H9 (cell line): ENCODE measurements at regions not wholly inside any gene's neighbourhood (a gene's known extent, or its start where the extent isn't known, plus 50 kb on each side); places are given as distances from the start of the nearest gene placed in this dataset.

ENCODE experiments used
- DNase-seq: peaks from one replicate; pipeline ENCODE4 v3.0.0-alpha.2; 2017
- H2AFZ ChIP-seq: one replicate; pipeline ENCODE4 v1.6.1; 2013; ENCODE audit warnings: mild to moderate bottlenecking, low read length, control low read depth, moderate library complexity
- H2AK5ac ChIP-seq: 2 replicates; pipeline ENCODE4 v1.6.1; 2013; ENCODE audit warnings: low read length, control low read depth, mixed read lengths; ENCODE audit not compliant: insufficient read length
- H2BK120ac ChIP-seq: one replicate; pipeline ENCODE4 v1.6.1; 2013; ENCODE audit warnings: low read depth, mild to moderate bottlenecking, low read length, control low read depth, inconsistent platforms; ENCODE audit not compliant: poor library complexity, severe bottlenecking
- H2BK12ac ChIP-seq: 2 replicates; pipeline ENCODE4 v1.6.1; 2013; ENCODE audit warnings: low read length, control low read depth, mixed read lengths, low read depth; ENCODE audit not compliant: insufficient read length
- H2BK15ac ChIP-seq: 2 replicates; pipeline ENCODE4 v1.6.1; 2013; ENCODE audit warnings: low read depth, low read length, control low read depth
- H2BK20ac ChIP-seq: one replicate; pipeline ENCODE4 v1.6.1; 2013; ENCODE audit warnings: low read depth, mild to moderate bottlenecking, low read length, control low read depth, inconsistent platforms; ENCODE audit not compliant: poor library complexity, severe bottlenecking
- H2BK5ac ChIP-seq: 2 replicates; pipeline ENCODE4 v1.6.1; 2013; ENCODE audit warnings: low read length, control low read depth, mixed read lengths; ENCODE audit not compliant: insufficient read length
- H3K14ac ChIP-seq: 2 replicates; pipeline ENCODE4 v1.6.1; 2013; ENCODE audit warnings: low read length, control low read depth; ENCODE audit not compliant: insufficient read depth
- H3K18ac ChIP-seq: 2 replicates; pipeline ENCODE4 v1.6.1; 2013; ENCODE audit warnings: low read depth, mild to moderate bottlenecking, mixed read lengths, low read length, control low read depth; ENCODE audit not compliant: insufficient read length
- H3K23ac ChIP-seq: 2 replicates; pipeline ENCODE4 v1.6.1; 2013; ENCODE audit warnings: low read length, control low read depth, mixed read lengths, low read depth; ENCODE audit not compliant: insufficient read length
- H3K23me2 ChIP-seq: 2 replicates; pipeline ENCODE4 v1.6.1; 2013; ENCODE audit warnings: low read depth, mild to moderate bottlenecking, mixed read lengths, low read length, control low read depth; ENCODE audit not compliant: insufficient read length, poor library complexity, severe bottlenecking
- H3K27ac ChIP-seq: 2 replicates; pipeline ENCODE4 v1.5.1; 2013; ENCODE audit warnings: low read length, control low read depth, mixed read lengths, low read depth; ENCODE audit not compliant: insufficient read length
- H3K27me3 ChIP-seq: 2 replicates; pipeline ENCODE4 v1.6.1; 2013; ENCODE audit warnings: low read length, control low read depth, inconsistent platforms; ENCODE audit not compliant: insufficient read depth
- H3K4ac ChIP-seq: 2 replicates; pipeline ENCODE4 v1.6.1; 2013; ENCODE audit warnings: low read depth, mild to moderate bottlenecking, control low read depth, inconsistent platforms, low read length, moderate library complexity
- H3K4me1 ChIP-seq: 2 replicates; pipeline ENCODE4 v1.6.1; 2013; ENCODE audit warnings: low read length, control low read depth, inconsistent platforms; ENCODE audit not compliant: insufficient read depth
- H3K4me2 ChIP-seq: 2 replicates; pipeline ENCODE4 v1.6.1; 2013; ENCODE audit warnings: low read length, control low read depth, mixed read lengths; ENCODE audit not compliant: insufficient read length, insufficient read depth
- H3K56ac ChIP-seq: 2 replicates; pipeline ENCODE4 v1.6.1; 2013; ENCODE audit warnings: low read depth, mild to moderate bottlenecking, mixed read lengths, low read length, control low read depth; ENCODE audit not compliant: insufficient read length
- H3K79me1 ChIP-seq: 2 replicates; pipeline ENCODE4 v1.6.1; 2013; ENCODE audit warnings: low read depth, mild to moderate bottlenecking, moderate library complexity, low read length, control low read depth, inconsistent platforms; ENCODE audit not compliant: insufficient read depth, poor library complexity, severe bottlenecking
- H3K79me2 ChIP-seq: 2 replicates; pipeline ENCODE4 v1.6.1; 2013; ENCODE audit warnings: low read length, control low read depth, inconsistent platforms; ENCODE audit not compliant: insufficient read depth
- H3K9ac ChIP-seq: 2 replicates; pipeline ENCODE4 v1.6.1; 2013; ENCODE audit warnings: low read length, control low read depth, mixed read lengths; ENCODE audit not compliant: insufficient read length; ENCODE audit errors: extremely low read depth
- H3K9me3 ChIP-seq: one replicate; pipeline ENCODE4 v1.6.1; 2013; ENCODE audit warnings: low read depth, low read length, inconsistent platforms; ENCODE audit not compliant: control insufficient read depth
- H3T11ph ChIP-seq: one replicate; pipeline ENCODE4 v1.6.1; 2013; ENCODE audit warnings: mild to moderate bottlenecking, low read length, control low read depth, inconsistent platforms
- H4K20me1 ChIP-seq: one replicate; pipeline ENCODE4 v1.6.1; 2013; ENCODE audit not compliant: control insufficient read depth, insufficient read length, insufficient read depth
- H4K5ac ChIP-seq: 2 replicates; pipeline ENCODE4 v1.6.1; 2013; ENCODE audit warnings: low read depth, mild to moderate bottlenecking, mixed read lengths, low read length, control low read depth; ENCODE audit not compliant: insufficient read length
- H4K8ac ChIP-seq: replicated peaks from 2 replicates; pipeline ENCODE4 v1.6.1; 2013; ENCODE audit warnings: low read length, control low read depth, mixed read lengths, low read depth; ENCODE audit not compliant: insufficient read length
- H4K91ac ChIP-seq: 2 replicates; pipeline ENCODE4 v1.6.1; 2013; ENCODE audit warnings: low read depth, mild to moderate bottlenecking, moderate library complexity, mixed read lengths, low read length, control low read depth; ENCODE audit not compliant: insufficient read length
- H3K27ac Mint-ChIP-seq, 3 experiments: 2 replicates in 2 of 3; 3 replicates in 1 of 3; pipeline ENCODE4 v1.8.0; 2020 to 2021; ENCODE audit warnings: mixed read lengths in 3 of 3, mild to moderate bottlenecking in 1 of 3, moderate library complexity in 1 of 3
- H3K27me3 Mint-ChIP-seq: 2 replicates; pipeline ENCODE4 v1.8.0; 2021; ENCODE audit warnings: low read depth, mild to moderate bottlenecking, moderate library complexity, mixed read lengths
- H3K36me3 Mint-ChIP-seq, 3 experiments: 2 replicates in 2 of 3; 3 replicates in 1 of 3; pipeline ENCODE4 v1.8.0; 2020 to 2021; ENCODE audit warnings: low read depth in 3 of 3, mixed read lengths in 3 of 3; ENCODE audit not compliant: insufficient read depth in 1 of 3
- H3K4me1 Mint-ChIP-seq, 2 experiments: 2 replicates each; pipeline ENCODE4 v1.8.0; 2020; ENCODE audit warnings: mixed read lengths in 2 of 2
- H3K4me3 Mint-ChIP-seq, 2 experiments: 2 replicates in 1 of 2; 3 replicates in 1 of 2; pipeline ENCODE4 v1.8.0; 2020 to 2021; ENCODE audit warnings: mild to moderate bottlenecking in 2 of 2, mixed read lengths in 2 of 2, moderate library complexity in 1 of 2
- H3K9me3 Mint-ChIP-seq, 2 experiments: 2 replicates in 1 of 2; 3 replicates in 1 of 2; pipeline ENCODE4 v1.8.0; 2020; ENCODE audit warnings: mild to moderate bottlenecking in 2 of 2, mixed read lengths in 2 of 2, moderate library complexity in 1 of 2
- WGBS: extraction: QIAGEN DNeasy Blood & Tissue Kit; methylation state at CpG from one replicate; pipeline ENCODE4 v1.1.7; 2013; ENCODE audit warnings: missing lambda C conversion rate, low lambda C conversion rate, mixed read lengths; ENCODE audit not compliant: insufficient read length; ENCODE audit errors: extremely low coverage; 5-methylcytosine and 5-hydroxymethylcytosine counted together
- TF ChIP-seq, protein P1 (sequence below): fragments of 200-600 bp; sonication (generic); conservative IDR thresholded peaks from 3 replicates; pipeline ENCODE4 v1.8.0; 2021; ENCODE audit warnings: antibody characterized with exemption, mild to moderate bottlenecking

- no peaks in the 10 kb centered on the region for H3K79me1 ChIP-seq
- Mint-ChIP-seq H3K27me3 (no peaks in the 10 kb centered on the region; the same call in none of the 2 replicates), H3K4me3 (peak overlapping the region; percentile 92 to 93), H3K27ac (peak overlapping the region; percentile 73 to 97 (median 76); a peak in 5 of 7 replicates), H3K4me1 (peaks cover 17 to 19% of the 10 kb centered on the region in 2 experiments), H3K9me3 (peaks cover 47 to 53% of the 10 kb centered on the region in 2 experiments), H3K36me3 (no peaks in the 10 kb centered on the region; a peak in 1 of 7 replicates)
- H2BK120ac ChIP-seq, result no peak overlapping the region
- H4K8ac ChIP-seq, result no peak overlapping the region
- H3K27ac ChIP-seq, result no peak overlapping the region
- H3K14ac ChIP-seq, result no peak overlapping the region; the same call in 1 of the 2 replicates
- no peak overlapping the region for H4K5ac ChIP-seq
- no peaks in the 10 kb centered on the region for H4K20me1 ChIP-seq
- H4K91ac ChIP-seq, result no peak overlapping the region
- H3K9ac ChIP-seq, result peak overlapping the region; percentile 41
- TF ChIP-seq, protein P1, sequence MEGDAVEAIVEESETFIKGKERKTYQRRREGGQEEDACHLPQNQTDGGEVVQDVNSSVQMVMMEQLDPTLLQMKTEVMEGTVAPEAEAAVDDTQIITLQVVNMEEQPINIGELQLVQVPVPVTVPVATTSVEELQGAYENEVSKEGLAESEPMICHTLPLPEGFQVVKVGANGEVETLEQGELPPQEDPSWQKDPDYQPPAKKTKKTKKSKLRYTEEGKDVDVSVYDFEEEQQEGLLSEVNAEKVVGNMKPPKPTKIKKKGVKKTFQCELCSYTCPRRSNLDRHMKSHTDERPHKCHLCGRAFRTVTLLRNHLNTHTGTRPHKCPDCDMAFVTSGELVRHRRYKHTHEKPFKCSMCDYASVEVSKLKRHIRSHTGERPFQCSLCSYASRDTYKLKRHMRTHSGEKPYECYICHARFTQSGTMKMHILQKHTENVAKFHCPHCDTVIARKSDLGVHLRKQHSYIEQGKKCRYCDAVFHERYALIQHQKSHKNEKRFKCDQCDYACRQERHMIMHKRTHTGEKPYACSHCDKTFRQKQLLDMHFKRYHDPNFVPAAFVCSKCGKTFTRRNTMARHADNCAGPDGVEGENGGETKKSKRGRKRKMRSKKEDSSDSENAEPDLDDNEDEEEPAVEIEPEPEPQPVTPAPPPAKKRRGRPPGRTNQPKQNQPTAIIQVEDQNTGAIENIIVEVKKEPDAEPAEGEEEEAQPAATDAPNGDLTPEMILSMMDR, result no peak
- no peak overlapping the region for H3K23ac ChIP-seq
- H3K27me3 ChIP-seq, result no peaks in the 10 kb centered on the region
- 100% methylated on average over 2 of the region's 19 CpGs for WGBS
- H2AK5ac ChIP-seq, result no peak overlapping the region
- DNase-seq, result no peak
- H3K4me1 ChIP-seq, result no peaks in the 10 kb centered on the region
- H2BK15ac ChIP-seq, result no peak overlapping the region
- no peak overlapping the region for H2AFZ ChIP-seq
- H2BK12ac ChIP-seq, result no peak overlapping the region
- H3K4me2 ChIP-seq, result peak overlapping the region; percentile 51
- H3K79me2 ChIP-seq, result no peaks in the 10 kb centered on the region
- no peak overlapping the region for H3K56ac ChIP-seq
- H3K9me3 ChIP-seq, result peaks cover 22% of the 10 kb centered on the region
- H3T11ph ChIP-seq, result no peak overlapping the region
- no peak overlapping the region for H2BK5ac ChIP-seq
- no peak overlapping the region for H3K4ac ChIP-seq
- no peak overlapping the region for H3K18ac ChIP-seq
- H3K23me2 ChIP-seq, result peaks cover 3% of the 10 kb centered on the region
- no peak overlapping the region for H2BK20ac ChIP-seq
Observed at GRCh38 chrX:52262195-52262546, 77.5 kb downstream of the MAGED4 start.
